ENCODE measurements at regions not wholly inside any gene's neighbourhood (a gene's known extent, or its start where the extent isn't known, plus 50 kb on each side); places are given as distances from the start of the nearest gene placed in this dataset.
"Not testable (repeated sequence)": the region's sequence is repeated elsewhere in the genome, so short reads cannot be mapped to it uniquely, and the experiment has no call there.

GRCh38 chr12:19760611-19761010 is 321.3 kb downstream of the AEBP2 start:
- Histone ChIP-seq H3K36me3 (ENCODE audit: insufficient read depth, low read length) (no peaks in the 10 kb centered on the region), H3K9ac (ENCODE audit: insufficient read length) (no peak overlapping the region), H3K4me3 (no peak overlapping the region), H3K27ac (no peak overlapping the region), H3K9me3 (ENCODE audit: low read depth, low read length) (no peaks in the 10 kb centered on the region)
- DNase-seq (ENCODE audit: low read depth, low spot score): no peak
- no peak for TF ChIP-seq FOXP2 (optimal IDR thresholded peaks at IDR 0.05; ENCODE audit: control extremely low read depth, extremely low read length, insufficient read depth)
- no peak for TF ChIP-seq EZH2 (IDR thresholded peaks at IDR 0.05)
- no peak for TF ChIP-seq POLR2AphosphoS5 (IDR thresholded peaks at IDR 0.05; ENCODE audit: borderline replicate concordance, low read depth, low read length)

GRCh38 chr12:19761463-19761862 is 322.2 kb downstream of the AEBP2 start:
- Histone ChIP-seq H3K9ac (ENCODE audit: insufficient read length) (no peak overlapping the region), H3K4me3 (no peak overlapping the region), H3K27ac (no peak overlapping the region), H3K36me3 (ENCODE audit: insufficient read depth, low read length) (no peaks in the 10 kb centered on the region), H3K9me3 (ENCODE audit: low read depth, low read length) (no peaks in the 10 kb centered on the region)
- TF ChIP-seq EZH2 (IDR thresholded peaks at IDR 0.05): no peak
- TF ChIP-seq FOXP2 (optimal IDR thresholded peaks at IDR 0.05; ENCODE audit: control extremely low read depth, extremely low read length, insufficient read depth): no peak
- TF ChIP-seq POLR2AphosphoS5 (IDR thresholded peaks at IDR 0.05; ENCODE audit: borderline replicate concordance, low read depth, low read length): no peak
- DNase-seq (ENCODE audit: low read depth, low spot score): no peak

GRCh38 chr12:19763488-19763887 is 324.2 kb downstream of the AEBP2 start:
- Histone ChIP-seq H3K9me3 (ENCODE audit: low read depth, low read length) (no peaks in the 10 kb centered on the region), H3K36me3 (ENCODE audit: insufficient read depth, low read length) (no peaks in the 10 kb centered on the region), H3K4me3 (no peak overlapping the region), H3K9ac (ENCODE audit: insufficient read length) (no peak overlapping the region), H3K27ac (no peak overlapping the region)
- no peak for DNase-seq (ENCODE audit: low read depth, low spot score)
- TF ChIP-seq EZH2 (IDR thresholded peaks at IDR 0.05): no peak
- TF ChIP-seq FOXP2 (optimal IDR thresholded peaks at IDR 0.05; ENCODE audit: control extremely low read depth, extremely low read length, insufficient read depth): no peak
- TF ChIP-seq POLR2AphosphoS5 (IDR thresholded peaks at IDR 0.05; ENCODE audit: borderline replicate concordance, low read depth, low read length): no peak

- Histone ChIP-seq H3K9me3 (ENCODE audit: low read depth, low read length) (no peaks in the 10 kb centered on the region), H3K27ac (no peak overlapping the region), H3K36me3 (ENCODE audit: insufficient read depth, low read length) (no peaks in the 10 kb centered on the region), H3K4me3 (no peak overlapping the region), H3K9ac (ENCODE audit: insufficient read length) (no peak overlapping the region)
- TF ChIP-seq POLR2AphosphoS5 (IDR thresholded peaks at IDR 0.05; ENCODE audit: borderline replicate concordance, low read depth, low read length): no peak
- TF ChIP-seq FOXP2 (optimal IDR thresholded peaks at IDR 0.05; ENCODE audit: control extremely low read depth, extremely low read length, insufficient read depth): no peak
- TF ChIP-seq EZH2 (IDR thresholded peaks at IDR 0.05): no peak
- DNase-seq (ENCODE audit: low read depth, low spot score): no peak
Observed at GRCh38 chr12:19764408-19764807, 325.1 kb downstream of the AEBP2 start.

- TF ChIP-seq FOXP2 (optimal IDR thresholded peaks at IDR 0.05; ENCODE audit: control extremely low read depth, extremely low read length, insufficient read depth) (no peak), POLR2AphosphoS5 (IDR thresholded peaks at IDR 0.05; ENCODE audit: borderline replicate concordance, low read depth, low read length) (no peak), EZH2 (IDR thresholded peaks at IDR 0.05) (no peak)
- Histone ChIP-seq H3K9ac (ENCODE audit: insufficient read length) (no peak overlapping the region), H3K27ac (no peak overlapping the region), H3K4me3 (no peak overlapping the region), H3K9me3 (ENCODE audit: low read depth, low read length) (no peaks in the 10 kb centered on the region), H3K36me3 (ENCODE audit: insufficient read depth, low read length) (no peaks in the 10 kb centered on the region)
- no peak for DNase-seq (ENCODE audit: low read depth, low spot score)
Observed at GRCh38 chr12:19771858-19772257, 332.6 kb downstream of the AEBP2 start.

- H3K9ac ChIP-seq (ENCODE audit: insufficient read length): no peak overlapping the region
- no peaks in the 10 kb centered on the region for H3K9me3 ChIP-seq (ENCODE audit: low read depth, low read length)
- TF ChIP-seq FOXP2 (optimal IDR thresholded peaks at IDR 0.05; ENCODE audit: control extremely low read depth, extremely low read length, insufficient read depth) (no peak), POLR2AphosphoS5 (IDR thresholded peaks at IDR 0.05; ENCODE audit: borderline replicate concordance, low read depth, low read length) (no peak), EZH2 (IDR thresholded peaks at IDR 0.05) (no peak)
- H3K4me3 ChIP-seq: no peak overlapping the region
- H3K27ac ChIP-seq: no peak overlapping the region
- no peaks in the 10 kb centered on the region for H3K36me3 ChIP-seq (ENCODE audit: insufficient read depth, low read length)
- DNase-seq (ENCODE audit: low read depth, low spot score): no peak
Observed at GRCh38 chr12:19772776-19773175, 333.5 kb downstream of the AEBP2 start.

- DNase-seq (ENCODE audit: low read depth, low spot score): no peak
- TF ChIP-seq EZH2 (IDR thresholded peaks at IDR 0.05): no peak
- TF ChIP-seq FOXP2 (optimal IDR thresholded peaks at IDR 0.05; ENCODE audit: control extremely low read depth, extremely low read length, insufficient read depth): no peak
- TF ChIP-seq POLR2AphosphoS5 (IDR thresholded peaks at IDR 0.05; ENCODE audit: borderline replicate concordance, low read depth, low read length): no peak
- Histone ChIP-seq H3K36me3 (ENCODE audit: insufficient read depth, low read length) (no peaks in the 10 kb centered on the region), H3K27ac (no peak overlapping the region), H3K9me3 (ENCODE audit: low read depth, low read length) (no peaks in the 10 kb centered on the region), H3K9ac (ENCODE audit: insufficient read length) (no peak overlapping the region), H3K4me3 (no peak overlapping the region)
Observed at GRCh38 chr12:19775241-19775640, 335.9 kb downstream of the AEBP2 start.

GRCh38 chr12:19775976-19776375 is 336.7 kb downstream of the AEBP2 start:
- not testable (repeated sequence) for DNase-seq (ENCODE audit: low read depth, low spot score); H3K27ac ChIP-seq; H3K4me3 ChIP-seq

GRCh38 chr12:19778172-19778571 is 338.9 kb downstream of the AEBP2 start:
- no peak for DNase-seq (ENCODE audit: low read depth, low spot score)
- TF ChIP-seq POLR2AphosphoS5 (IDR thresholded peaks at IDR 0.05; ENCODE audit: borderline replicate concordance, low read depth, low read length): no peak
- TF ChIP-seq FOXP2 (optimal IDR thresholded peaks at IDR 0.05; ENCODE audit: control extremely low read depth, extremely low read length, insufficient read depth): no peak
- no peak for TF ChIP-seq EZH2 (IDR thresholded peaks at IDR 0.05)
- H3K4me3 ChIP-seq: no peak overlapping the region
- H3K9ac ChIP-seq (ENCODE audit: insufficient read length): no peak overlapping the region
- no peak overlapping the region for H3K27ac ChIP-seq
- H3K36me3 ChIP-seq (ENCODE audit: insufficient read depth, low read length): no peaks in the 10 kb centered on the region
- H3K9me3 ChIP-seq (ENCODE audit: low read depth, low read length): no peaks in the 10 kb centered on the region

More at GRCh38 chr12:19775976-19776375, 336.7 kb downstream of the AEBP2 start:
- H3K36me3 ChIP-seq (ENCODE audit: insufficient read depth, low read length); H3K9me3 ChIP-seq (ENCODE audit: low read depth, low read length); H3K9ac ChIP-seq (ENCODE audit: insufficient read length): not testable (repeated sequence)
